Body of pancreas (tissue), 4 donors: ENCODE measurements at regions not wholly inside any gene's neighbourhood (a gene's known extent, or its start where the extent isn't known, plus 50 kb on each side); places are given as distances from the start of the nearest gene placed in this dataset.

Experiments used
- ATAC-seq: fragments of 150-250 bp; one replicate; pipeline ENCODE4 v1.9.1; 2016
- DNase-seq, 4 donors: peaks; one replicate each; pipeline ENCODE4 v3.0.0-alpha.2; 2019
- H3K27ac ChIP-seq, 4 donors: fragments of 200-600 bp; sonication (generic); 1 replicate in 3 of 4; 2 replicates in 1 of 4; pipeline versions ENCODE4 v1.5.1 to v1.6.1; 2016 to 2019; ENCODE audit warnings: mild to moderate bottlenecking in 1 of 4, mixed read lengths in 1 of 4, moderate library complexity in 1 of 4
- H3K27me3 ChIP-seq, 2 donors: fragments of 200-600 bp; sonication (generic); one replicate each; pipeline ENCODE4 v1.6.0; 2016; ENCODE audit warnings: mild to moderate bottlenecking in 1 of 2
- H3K36me3 ChIP-seq, 2 donors: fragments of 200-600 bp; sonication (generic); replicated peaks in 1 of 2; 2 replicates each; pipeline ENCODE4 v1.5.1; 2016; ENCODE audit warnings: low read depth in 2 of 2; ENCODE audit not compliant: insufficient read depth in 1 of 2
- H3K4me1 ChIP-seq: fragments of 200-600 bp; sonication (generic); one replicate; pipeline ENCODE4 v1.6.0; 2016
- H3K4me3 ChIP-seq, 2 donors: fragments of 200-600 bp; sonication (generic); 1 replicate in 1 of 2; 2 replicates in 1 of 2; pipeline ENCODE4 v1.5.1; 2016 to 2019
- H3K9me3 ChIP-seq, 3 donors: fragments of 200-600 bp; sonication (generic); 1 replicate in 2 of 3; 2 replicates in 1 of 3; pipeline ENCODE4 v1.5.1; 2016
- CTCF ChIP-seq, 7 experiments: fragments of 450-650 bp in 4 of 7; fragments of 200-600 bp in 3 of 7; sonication (generic) in 3 of 7; IDR thresholded peaks; one replicate each; pipeline ENCODE4 v1.5.1; 2016 to 2019; ENCODE audit warnings: antibody characterized with exemption in 7 of 7
- POLR2A ChIP-seq, 3 donors: fragments of 450-650 bp; IDR thresholded peaks; one replicate each; pipeline ENCODE4 v1.6.1; 2016; ENCODE audit warnings: antibody characterized with exemption in 3 of 3, mild to moderate bottlenecking in 2 of 3
- WGBS, 2 donors: methylation state at CpG; one replicate each; pipeline ENCODE4 v1.1.5; 2017; 5-methylcytosine and 5-hydroxymethylcytosine counted together
- intact Hi-C: fragments of 100-400 bp; cut with DNase I; formaldehyde crosslinking; loops from one replicate; pipeline ENCODE4 v1.15.1; 2023

GRCh38 chr1:60169206-60169605 lies 95.6 kb upstream of the C1orf87 start:
- WGBS, 2 donors = 79 to 83% methylated on average over 2 of the region's 2 CpGs
- DNase-seq (no peak), ATAC-seq (no peak)
- TF ChIP-seq CTCF (IDR thresholded peaks at IDR 0.05) (no peak), POLR2A (IDR thresholded peaks at IDR 0.05) (no peak)
- intact Hi-C loops = no loop called here
- H3K36me3 ChIP-seq = no peaks in the 10 kb centered on the region
- H3K4me1 ChIP-seq = no peaks in the 10 kb centered on the region
- no peaks in the 10 kb centered on the region for H3K27me3 ChIP-seq
- no peaks in the 10 kb centered on the region for H3K9me3 ChIP-seq
- no peak overlapping the region for H3K27ac ChIP-seq
- no peak overlapping the region for H3K4me3 ChIP-seq

GRCh38 chr1:60162936-60163335 lies 89.4 kb upstream of the C1orf87 start:
- DNase-seq = no peak
- H3K4me1 ChIP-seq = no peaks in the 10 kb centered on the region
- intact Hi-C loops = no loop called here
- no peak overlapping the region for H3K27ac ChIP-seq
- no peaks in the 10 kb centered on the region for H3K36me3 ChIP-seq
- no peak for ATAC-seq
- peaks cover 0 to 5% of the 10 kb centered on the region in 2 donors for H3K27me3 ChIP-seq
- TF ChIP-seq CTCF (IDR thresholded peaks at IDR 0.05) (no peak), POLR2A (IDR thresholded peaks at IDR 0.05) (no peak)
- no peak overlapping the region for H3K4me3 ChIP-seq
- no peaks in the 10 kb centered on the region for H3K9me3 ChIP-seq
- WGBS, 2 donors = 68 to 79% methylated on average over 2 of the region's 2 CpGs

- no peak for DNase-seq
- Histone ChIP-seq H3K27me3 (peaks cover 0 to 5% of the 10 kb centered on the region in 2 donors), H3K4me1 (no peaks in the 10 kb centered on the region), H3K4me3 (no peak overlapping the region), H3K9me3 (no peaks in the 10 kb centered on the region), H3K36me3 (no peaks in the 10 kb centered on the region), H3K27ac (no peak overlapping the region)
- WGBS, 2 donors = 61 to 84% methylated on average over 2 of the region's 2 CpGs
- intact Hi-C loops = no loop called here
- TF ChIP-seq POLR2A (IDR thresholded peaks at IDR 0.05) (no peak), CTCF (IDR thresholded peaks at IDR 0.05) (no peak)
- ATAC-seq = no peak
These were observed 86.6 kb upstream of the C1orf87 start for GRCh38 chr1:60160141-60160540.

GRCh38 chr1:60156371-60156770 lies 82.8 kb upstream of the C1orf87 start:
- TF ChIP-seq POLR2A (IDR thresholded peaks at IDR 0.05) (no peak), CTCF (IDR thresholded peaks at IDR 0.05) (no peak)
- ATAC-seq = no peak
- WGBS, 2 donors = 3 to 10% methylated on average over 1 of the region's 1 CpG
- no peak overlapping the region for H3K27ac ChIP-seq
- H3K4me3 ChIP-seq = no peak overlapping the region
- H3K36me3 ChIP-seq = no peaks in the 10 kb centered on the region
- intact Hi-C loops = no loop called here
- no peaks in the 10 kb centered on the region for H3K4me1 ChIP-seq
- DNase-seq = no peak
- no peaks in the 10 kb centered on the region for H3K27me3 ChIP-seq
- no peaks in the 10 kb centered on the region for H3K9me3 ChIP-seq

- H3K4me3 ChIP-seq = no peak overlapping the region
- H3K4me1 ChIP-seq = peaks cover 7% of the 10 kb centered on the region
- no peaks in the 10 kb centered on the region for H3K36me3 ChIP-seq
- no peak overlapping the region for H3K27ac ChIP-seq
- no peaks in the 10 kb centered on the region for H3K27me3 ChIP-seq
- intact Hi-C loops = no loop called here
- no peak for TF ChIP-seq POLR2A (IDR thresholded peaks at IDR 0.05)
- DNase-seq (no peak), ATAC-seq (no peak)
- H3K9me3 ChIP-seq = no peaks in the 10 kb centered on the region
- WGBS, 2 donors = 66 to 83% methylated on average over 2 of the region's 2 CpGs
These were observed 80.4 kb upstream of the C1orf87 start for GRCh38 chr1:60153961-60154360.
